COLO668 (cell line): ENCODE measurements at regions not wholly inside any gene's neighbourhood (a gene's known extent, or its start where the extent isn't known, plus 50 kb on each side); places are given as distances from the start of the nearest gene placed in this dataset.
A peak's percentile ranks its signal among the peaks of the same experiment; 100 is the strongest.
"Not testable (repeated sequence)": the region's sequence is repeated elsewhere in the genome, so short reads cannot be mapped to it uniquely, and the experiment has no call there.

ENCODE experiments used
- DNase-seq: peaks from one replicate; lab custom pipeline; 2025; ENCODE audit not compliant: unreplicated experiment; lab: John Stamatoyannopoulos, UW

DNA sequence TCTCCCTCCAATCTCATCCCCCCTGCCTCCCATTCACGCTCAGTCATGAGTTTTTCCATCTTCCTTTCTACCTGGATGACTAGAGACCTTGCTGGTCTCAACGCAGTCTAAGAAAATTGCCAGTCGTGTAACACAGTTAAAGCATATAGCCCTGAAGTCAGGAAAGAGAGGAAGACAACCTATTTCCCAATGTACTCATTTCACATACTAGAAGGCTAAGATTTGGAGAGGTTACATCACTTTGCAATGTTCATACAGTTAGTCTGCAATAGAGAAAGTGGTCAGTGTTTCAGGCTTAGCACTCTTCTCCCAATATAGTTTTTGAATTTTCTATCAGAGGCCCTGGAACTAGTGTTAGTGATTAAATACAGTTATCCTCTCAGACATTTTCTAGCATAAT lies 278.6 kb downstream of the EDEM1 start:
- DNase-seq, result no peak

DNA sequence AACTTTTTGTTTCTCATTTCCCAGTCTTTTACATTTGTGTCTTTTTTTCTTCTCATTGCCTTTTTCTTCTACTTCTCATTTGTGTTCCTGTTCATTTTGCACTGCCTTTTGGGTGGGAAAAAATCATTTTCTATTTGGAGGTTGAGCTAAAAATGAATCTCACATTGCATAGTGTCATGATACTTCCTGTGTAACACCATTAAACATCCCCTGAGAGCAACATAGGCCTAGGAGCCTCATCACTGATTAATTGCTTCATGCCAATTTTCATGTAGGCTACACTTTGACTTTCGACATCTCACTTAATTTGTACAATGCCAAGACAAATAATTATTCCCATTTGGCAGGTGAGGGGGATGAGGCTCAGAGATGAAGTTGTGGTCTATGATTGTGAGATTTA lies 279.2 kb downstream of the EDEM1 start:
- DNase-seq, result no peak

DNA sequence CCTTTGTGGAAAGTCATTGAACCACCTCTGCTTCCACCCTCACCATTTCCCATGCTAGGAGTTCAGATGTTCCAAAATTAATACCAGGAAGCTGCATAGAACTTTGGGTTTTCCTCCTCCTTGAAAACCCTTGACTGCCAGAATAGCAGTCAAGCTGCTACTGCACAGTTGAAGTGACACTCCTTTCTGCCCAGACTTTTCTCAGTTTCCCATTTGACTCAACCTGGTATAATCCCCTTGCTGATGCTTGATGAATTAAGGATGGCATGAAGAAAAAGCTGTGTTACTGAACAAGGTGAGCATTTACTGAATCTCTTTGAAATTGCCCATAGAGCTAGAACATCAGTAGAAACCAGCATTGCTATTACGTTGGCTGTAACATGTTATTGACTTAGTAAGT lies 286.0 kb downstream of the EDEM1 start:
- DNase-seq, result no peak

DNA sequence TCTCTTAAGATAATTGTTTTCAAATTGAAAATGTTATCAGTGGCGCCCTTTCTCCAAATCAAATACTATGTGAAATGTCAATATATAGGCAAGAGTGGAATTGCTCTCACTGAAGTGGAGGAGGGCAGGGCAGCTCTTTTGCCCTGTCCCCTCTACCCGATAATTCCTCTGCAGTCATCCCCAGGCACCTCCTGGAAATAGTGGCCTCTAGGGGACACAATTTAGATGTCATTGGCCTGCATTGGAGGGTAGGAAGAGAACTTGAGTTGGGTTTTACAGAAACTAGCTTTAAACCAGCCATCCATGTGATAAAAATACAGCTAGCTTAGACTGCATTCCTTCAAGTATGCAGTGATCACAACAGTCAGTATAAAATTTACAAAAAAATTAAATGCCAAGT lies 288.9 kb downstream of the EDEM1 start:
- no peak for DNase-seq

DNA sequence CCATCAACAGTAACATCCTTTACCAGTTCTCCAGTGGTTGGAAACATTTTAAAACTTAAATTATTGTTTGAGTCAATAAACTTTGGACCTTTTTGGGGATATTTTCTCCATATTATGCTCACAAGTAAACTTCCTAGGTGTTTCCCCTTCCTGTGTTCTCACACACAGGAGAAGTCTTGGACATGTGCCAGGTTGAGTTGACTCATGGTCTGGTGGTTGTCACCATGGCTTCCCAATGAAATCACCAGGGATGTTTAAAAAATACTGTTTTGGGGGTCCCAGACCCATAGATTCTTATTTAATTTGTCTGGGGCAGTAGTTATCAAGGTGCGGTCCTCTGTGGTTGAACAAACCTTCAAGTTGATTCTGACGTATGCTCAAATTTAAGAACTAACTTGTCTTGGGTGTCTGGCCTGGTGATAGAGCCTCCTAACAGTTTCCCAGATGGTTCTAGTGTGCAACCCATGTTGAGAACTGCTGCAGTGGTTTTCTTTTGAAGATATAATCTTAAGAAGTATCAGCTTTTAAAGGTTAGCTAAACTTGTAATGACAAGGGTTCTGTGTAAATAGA lies 291.8 kb downstream of the EDEM1 start:
- DNase-seq, result peak; percentile 13

DNA sequence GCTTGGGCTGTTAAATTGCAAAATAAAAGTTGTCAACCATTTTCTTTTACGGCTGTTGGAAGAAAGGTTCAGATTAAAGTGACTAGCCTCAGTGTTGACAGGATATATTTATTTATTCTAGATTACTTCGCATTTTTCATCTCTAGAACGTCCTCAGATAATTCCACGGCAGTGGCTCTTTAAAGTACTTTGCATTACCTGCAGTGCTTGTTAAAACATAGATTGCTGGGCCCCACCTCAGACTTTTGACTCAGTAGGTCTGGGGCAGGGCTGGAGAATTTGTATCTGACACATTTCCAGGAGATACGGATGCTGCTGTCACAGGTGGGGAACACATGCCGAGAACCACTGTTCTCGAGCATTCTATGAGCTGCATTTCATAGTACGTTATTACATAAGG lies 292.7 kb downstream of the EDEM1 start:
- DNase-seq, result no peak

DNA sequence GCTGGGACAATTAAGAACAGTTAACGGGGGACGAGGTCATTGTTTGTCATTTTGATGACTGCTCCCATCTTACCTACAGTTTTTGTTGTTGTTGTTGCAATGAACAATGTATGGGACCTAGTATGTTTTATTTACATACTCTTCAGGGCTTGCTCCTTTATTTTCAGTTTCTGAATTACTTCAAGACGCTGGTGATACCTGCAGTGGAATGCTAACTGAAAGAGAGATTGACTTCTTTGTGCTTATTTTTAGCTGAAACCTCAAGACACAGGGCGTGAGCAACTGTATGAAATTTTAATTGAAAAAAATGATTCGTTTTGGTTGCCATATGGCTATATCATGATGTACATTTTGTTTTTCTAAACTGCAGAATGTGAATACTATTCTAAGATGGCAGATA lies 297.9 kb downstream of the EDEM1 start:
- no peak for DNase-seq

DNA sequence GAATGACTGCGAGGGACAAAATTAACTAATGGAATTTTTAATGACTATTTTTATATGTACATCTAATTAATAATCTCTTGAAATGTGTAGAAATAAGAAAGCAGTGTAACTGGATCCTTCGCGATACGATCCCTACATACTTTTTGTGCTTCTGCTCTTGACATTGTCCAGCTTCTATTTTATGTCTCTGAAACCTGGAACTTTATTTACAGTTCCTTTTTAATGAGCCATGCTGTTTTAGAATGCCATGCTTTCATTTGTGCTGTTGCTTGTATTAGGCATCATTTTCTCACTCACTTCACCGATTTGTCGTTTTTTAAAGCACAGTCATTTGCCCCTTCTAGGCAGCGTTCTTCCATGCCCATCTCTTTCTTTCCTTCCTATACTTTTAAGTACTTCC lies 301.3 kb downstream of the EDEM1 start:
- no peak for DNase-seq

DNA sequence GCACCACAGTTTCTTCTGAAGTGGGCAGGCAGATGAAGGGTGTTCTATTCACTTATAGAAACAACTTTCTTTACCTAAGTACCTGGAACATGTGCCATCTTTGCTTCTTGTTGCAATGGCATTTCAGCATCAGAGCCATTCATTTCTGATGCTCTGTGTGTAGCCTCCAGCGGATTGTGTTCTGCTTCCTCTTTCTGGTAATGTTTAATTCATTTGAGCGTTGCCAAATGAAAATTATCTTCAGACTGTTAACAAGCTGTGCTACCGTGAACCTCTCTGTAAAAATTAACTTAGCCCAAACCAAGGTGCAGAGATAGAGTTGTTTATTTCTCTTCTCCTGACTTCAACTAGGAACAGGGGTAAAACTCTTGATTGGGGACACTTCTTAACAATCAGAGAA lies 302.0 kb downstream of the EDEM1 start:
- DNase-seq, result no peak

DNA sequence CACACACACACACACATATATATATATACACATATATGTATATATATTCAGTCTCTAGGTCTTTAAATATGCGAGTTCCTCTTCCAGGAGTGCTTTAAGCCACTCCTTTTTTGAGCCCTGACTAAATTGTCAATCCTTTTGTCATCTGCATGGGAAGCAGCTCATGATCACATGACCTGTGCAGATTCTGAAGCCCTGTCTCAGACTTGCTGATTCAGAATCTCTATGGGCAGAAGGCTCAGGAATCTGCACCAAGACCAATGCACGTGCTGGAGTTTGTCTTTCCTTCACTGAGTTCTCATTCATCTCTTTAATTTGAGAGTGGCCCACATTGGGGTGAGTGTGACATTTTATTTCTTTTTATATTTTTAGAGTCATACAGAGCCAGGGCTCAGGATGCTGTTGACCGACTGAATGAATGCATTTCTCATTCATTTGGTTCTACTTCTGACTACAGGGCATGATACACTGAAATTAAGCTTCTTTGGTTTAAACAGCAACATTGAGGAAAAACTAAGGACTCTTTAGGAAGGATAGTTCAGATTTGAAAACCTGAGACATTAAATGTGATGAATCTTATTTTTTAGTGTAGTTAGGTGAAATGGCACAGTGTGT lies 307.5 kb downstream of the EDEM1 start:
- DNase-seq, result no peak

DNA sequence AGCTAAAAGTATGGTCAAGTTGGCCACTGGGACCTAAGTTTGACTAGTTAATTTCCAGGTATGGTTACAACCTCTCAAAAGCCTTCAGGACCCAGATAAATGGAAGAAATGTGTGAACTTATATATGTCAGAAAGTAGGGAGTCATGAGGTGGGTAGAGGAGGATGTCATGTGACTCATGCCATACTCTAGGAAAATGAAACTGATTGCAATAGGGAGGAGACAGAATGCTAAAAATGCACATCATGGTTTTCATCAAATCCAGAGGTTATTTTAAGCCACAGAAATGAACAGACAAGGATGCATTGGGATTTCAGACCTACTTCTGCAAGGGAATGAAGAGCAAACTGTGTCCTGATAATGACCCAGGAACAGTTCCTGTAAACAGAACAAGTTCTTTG lies 310.0 kb downstream of the EDEM1 start:
- DNase-seq, result no peak

DNA sequence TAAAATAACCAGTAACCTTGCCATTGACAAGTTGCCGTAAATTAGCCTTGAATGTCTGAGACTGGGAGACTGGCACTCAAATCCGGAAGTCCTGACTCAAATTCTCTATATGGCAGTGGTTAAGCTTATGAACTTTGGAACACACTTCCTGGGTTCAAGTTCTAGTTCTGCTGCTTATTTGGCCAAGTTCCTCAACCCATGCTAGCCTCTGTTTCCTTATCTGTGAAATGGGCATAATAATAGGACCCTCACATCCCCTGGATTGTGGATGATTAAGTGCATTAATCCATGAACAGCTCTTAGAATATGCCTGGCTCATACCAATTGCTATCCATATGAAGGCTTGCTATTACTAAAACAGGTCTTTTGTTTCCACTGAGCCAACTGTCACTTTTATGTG lies 311.5 kb downstream of the EDEM1 start:
- DNase-seq, result no peak

DNA sequence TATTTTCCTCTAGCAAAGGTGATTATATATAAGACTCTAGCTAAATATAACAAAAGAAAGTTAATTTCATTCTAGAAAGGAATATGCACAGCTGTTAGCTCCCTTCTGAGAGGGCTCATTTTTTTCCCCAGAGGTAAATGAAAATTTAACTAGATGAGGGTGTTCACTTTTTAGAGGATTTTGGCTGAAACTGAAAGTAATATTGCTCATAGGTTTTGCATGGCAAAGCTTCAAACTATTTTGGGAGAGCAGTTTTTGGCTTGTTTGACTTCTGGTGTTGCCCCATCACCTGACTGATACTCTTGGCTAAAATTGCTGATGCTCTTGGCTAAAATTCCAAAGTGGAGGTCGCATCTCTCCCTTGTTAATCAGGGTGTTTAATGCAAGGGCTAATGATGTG lies 311.9 kb downstream of the EDEM1 start:
- no peak for DNase-seq

DNA sequence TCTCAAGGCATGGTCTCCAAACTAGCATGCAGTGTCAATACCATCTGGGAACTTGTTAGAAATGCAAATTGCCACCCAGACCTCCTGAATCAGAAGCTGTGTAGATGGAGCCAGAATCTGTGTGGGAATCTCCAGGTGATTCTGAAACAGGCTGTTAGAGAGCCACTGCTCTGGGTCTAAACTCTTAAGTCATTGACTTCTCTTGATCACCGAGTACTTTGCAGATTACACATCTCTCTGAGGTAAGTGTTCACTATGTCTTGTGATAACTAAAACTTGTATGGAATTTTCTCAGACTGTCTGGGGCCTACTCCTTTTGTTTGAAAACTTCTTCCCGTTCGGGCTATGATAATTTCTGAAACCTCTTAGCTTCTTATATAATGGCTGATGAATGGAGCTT lies 315.6 kb downstream of the EDEM1 start:
- DNase-seq, result no peak

DNA sequence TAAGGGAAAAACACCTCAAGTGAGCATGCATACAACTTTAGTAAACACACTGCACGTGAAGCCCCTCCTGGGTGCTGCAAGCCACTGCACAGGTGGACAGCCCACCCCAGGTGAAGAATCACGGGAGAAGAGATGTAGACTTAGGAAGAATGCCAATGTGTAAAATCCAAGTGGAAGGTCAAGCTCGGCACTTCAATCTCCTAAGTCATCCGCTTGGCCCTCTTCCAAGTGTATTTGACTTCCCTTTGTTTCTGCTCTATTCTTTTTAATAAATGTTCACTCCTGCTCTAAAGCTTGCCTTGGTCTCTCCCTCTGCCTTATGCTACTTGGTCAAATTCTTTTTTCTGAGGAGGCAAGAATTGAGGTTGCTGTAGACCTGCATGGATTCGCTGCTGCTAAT lies 316.6 kb downstream of the EDEM1 start:
- no peak for DNase-seq

DNA sequence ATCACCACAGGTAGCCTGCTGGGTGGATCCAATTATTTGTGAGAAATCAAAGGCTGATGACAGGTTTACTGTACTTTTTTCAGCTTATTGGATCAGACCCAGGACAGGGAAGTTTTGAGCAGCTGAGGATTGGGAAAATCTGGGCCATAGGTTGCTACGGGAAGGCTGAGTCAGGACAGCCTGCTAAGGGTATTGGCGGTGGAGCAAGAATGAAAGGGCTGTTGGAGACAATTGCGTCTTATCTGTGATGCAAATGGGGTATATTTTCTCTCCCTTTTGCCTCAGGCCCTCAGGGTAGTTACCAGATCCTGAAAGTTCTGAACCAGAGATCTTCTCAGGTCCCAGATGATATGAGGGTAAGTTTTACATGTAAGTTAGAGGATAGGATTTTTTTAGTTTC lies 317.7 kb downstream of the EDEM1 start:
- DNase-seq, result no peak

DNA sequence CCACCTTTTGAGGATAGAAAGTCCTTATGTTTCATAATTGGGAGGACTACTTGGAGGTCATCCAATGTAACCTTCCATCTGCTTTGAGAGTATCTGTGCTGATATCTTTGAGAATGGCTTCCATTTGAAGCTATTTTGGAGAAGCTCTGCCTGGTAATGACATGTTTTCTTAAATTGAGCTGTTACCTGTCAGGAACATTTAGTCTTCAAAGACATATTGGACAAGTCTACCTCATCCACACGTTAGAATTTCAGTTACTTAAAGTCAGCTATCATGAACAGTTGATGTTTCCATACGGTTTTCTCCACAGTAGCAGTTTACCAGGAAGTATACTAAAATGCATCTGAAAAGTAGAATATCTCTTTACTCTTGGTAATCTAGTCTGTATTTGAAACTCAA lies 318.5 kb downstream of the EDEM1 start:
- no peak for DNase-seq

DNA sequence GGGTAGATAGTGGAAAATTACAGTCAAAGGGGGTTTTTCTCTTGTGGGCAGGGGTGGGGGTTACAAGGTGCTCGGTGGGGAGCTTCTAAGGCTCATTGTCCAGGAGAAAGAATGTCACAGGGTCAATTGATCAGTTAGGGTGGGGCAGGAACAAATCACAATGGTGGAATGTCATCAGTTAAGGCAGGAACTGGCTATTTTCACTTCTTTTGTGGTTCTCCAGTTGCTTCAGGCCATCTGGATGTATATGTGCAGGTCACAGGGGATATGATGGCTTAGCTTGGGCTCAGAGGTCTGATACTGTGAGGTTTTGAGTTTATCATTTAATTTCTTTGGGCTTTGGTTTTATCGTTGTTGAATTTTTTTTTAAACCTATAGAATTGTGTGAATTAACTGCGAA lies 321.4 kb downstream of the EDEM1 start:
- DNase-seq, result not testable (repeated sequence)

DNA sequence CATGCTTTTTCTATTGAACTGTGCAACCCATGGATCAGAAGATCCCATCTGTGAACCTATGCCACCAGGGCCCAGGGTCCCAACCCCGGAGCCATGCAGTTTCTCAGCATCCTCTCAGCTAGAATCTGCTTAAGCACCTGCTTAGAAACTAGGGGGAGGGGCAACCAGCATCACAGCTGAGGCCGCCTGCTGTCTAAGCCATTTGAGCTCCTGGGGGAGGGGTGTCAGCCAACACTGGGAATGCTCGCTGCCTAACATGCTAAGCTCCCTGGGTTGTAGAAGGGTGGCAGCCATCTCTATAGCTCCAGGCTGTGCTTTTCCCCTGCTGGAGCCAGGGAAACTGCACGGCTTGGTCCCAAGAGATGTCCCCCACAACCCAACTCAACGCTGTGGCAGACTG lies 322.8 kb downstream of the EDEM1 start:
- no peak for DNase-seq

DNA sequence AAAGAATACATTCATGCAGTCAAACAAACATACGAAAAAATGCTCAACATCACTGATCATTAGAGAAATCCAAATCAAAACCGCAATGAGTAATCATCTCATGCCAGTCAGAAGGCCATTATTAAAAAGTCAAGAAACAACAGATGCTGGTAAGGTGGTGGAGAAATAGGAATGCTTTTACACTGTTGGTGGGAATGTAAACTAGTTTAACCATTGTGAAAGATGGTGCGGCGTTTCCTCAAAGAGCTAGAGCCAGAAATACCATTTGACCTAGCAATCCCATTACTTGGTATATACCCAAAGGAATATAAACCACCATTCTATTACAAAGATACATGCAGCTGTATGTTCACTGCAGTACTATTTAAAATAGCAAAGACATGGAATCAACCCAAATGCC lies 330.4 kb downstream of the EDEM1 start:
- DNase-seq, result no peak

DNA sequence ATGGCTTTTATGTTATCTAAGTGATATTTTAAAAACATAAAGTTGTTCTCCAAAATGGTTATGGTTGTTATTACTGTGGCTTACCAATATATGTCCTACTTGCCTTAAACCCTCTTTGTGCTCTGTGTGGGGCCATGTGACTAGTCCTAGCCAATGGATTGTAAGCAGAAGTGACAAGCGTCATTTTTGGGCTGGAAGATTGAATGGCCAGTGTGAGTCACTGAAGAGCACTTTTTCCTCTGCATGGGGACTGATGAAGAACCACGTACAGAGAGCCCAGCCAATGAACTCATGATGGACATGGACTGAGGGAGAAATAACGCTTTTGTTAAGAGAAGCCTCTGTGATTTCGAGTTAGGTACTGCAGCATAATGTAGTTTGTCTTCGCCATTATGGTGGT lies 332.7 kb downstream of the EDEM1 start:
- no peak for DNase-seq

DNA sequence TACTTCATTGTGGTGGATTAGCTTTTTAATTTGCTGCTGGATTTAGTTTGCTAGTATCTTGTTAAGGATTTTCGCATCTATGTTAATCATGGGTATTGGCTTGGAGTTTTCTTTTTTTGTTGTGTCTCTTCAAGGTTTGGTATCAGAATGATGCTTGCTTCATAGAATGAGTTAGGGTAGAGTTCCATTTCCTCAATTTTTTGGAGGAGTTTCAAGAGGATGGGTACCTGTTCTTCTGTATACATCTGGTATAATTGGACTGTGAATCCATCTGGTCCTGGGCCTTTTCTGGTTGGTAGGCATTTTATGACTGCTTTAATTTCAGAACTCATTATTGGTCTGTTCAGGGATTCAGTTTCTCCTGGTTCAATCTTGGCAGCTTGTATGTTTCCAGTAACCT lies 335.6 kb downstream of the EDEM1 start:
- no peak for DNase-seq

DNA sequence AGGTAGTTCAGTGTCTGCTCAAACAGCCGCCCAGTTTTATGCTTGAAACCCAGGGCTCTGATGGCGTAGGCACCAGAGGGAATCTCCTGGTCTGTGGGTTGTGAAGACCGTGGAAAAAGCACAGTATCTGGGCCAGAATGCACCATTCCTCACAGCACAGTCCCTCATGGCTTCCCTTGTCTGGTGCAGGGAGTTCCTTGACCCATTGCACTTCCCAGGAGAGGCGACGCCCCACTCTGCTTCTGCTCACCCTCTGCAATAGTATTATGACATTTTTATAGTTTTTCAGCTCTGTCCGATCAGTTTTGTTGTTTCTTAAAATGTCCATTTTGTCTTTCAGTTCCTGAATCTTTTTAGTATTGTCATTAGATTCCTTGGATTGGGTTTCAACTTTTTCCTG lies 343.5 kb downstream of the EDEM1 start:
- no peak for DNase-seq
